Neural progenitor cell (in vitro differentiated cells): ENCODE measurements at regions not wholly inside any gene's neighbourhood (a gene's known extent, or its start where the extent isn't known, plus 50 kb on each side); places are given as distances from the start of the nearest gene placed in this dataset.

Experiments used
- DNase-seq: peaks from one replicate; pipeline ENCODE4 v3.0.0-alpha.2; 2016; ENCODE audit warnings: low spot score
- H2AFZ ChIP-seq: fragments of 200-600 bp; sonication (generic); replicated peaks from 2 replicates; pipeline ENCODE4 v1.6.1; 2016; ENCODE audit warnings: antibody characterized with exemption
- H3F3A ChIP-seq: fragments of 200-600 bp; sonication (generic); 2 replicates; pipeline ENCODE4 v1.6.1; 2016; ENCODE audit warnings: antibody characterized with exemption, low read depth
- H3K27ac ChIP-seq: fragments of 200-600 bp; sonication (generic); 2 replicates; pipeline ENCODE4 v1.5.1; 2016; ENCODE audit warnings: mild to moderate bottlenecking
- H3K27me3 ChIP-seq: fragments of 200-600 bp; sonication (generic); 2 replicates; pipeline ENCODE4 v1.6.1; 2016; ENCODE audit warnings: mild to moderate bottlenecking, moderate library complexity
- H3K36me3 ChIP-seq: fragments of 200-600 bp; sonication (generic); 2 replicates; pipeline ENCODE4 v1.5.1; 2016
- H3K4me1 ChIP-seq: fragments of 200-600 bp; sonication (generic); 2 replicates; pipeline ENCODE4 v1.6.1; 2016; ENCODE audit warnings: mixed run types
- H3K4me2 ChIP-seq: fragments of 200-600 bp; sonication (generic); 2 replicates; pipeline ENCODE4 v1.6.1; 2016
- H3K4me3 ChIP-seq: fragments of 200-600 bp; sonication (generic); 2 replicates; pipeline ENCODE4 v1.5.1; 2016
- H3K79me2 ChIP-seq: fragments of 200-600 bp; sonication (generic); 2 replicates; pipeline ENCODE4 v1.6.1; 2016; ENCODE audit warnings: low read depth
- H3K9ac ChIP-seq: fragments of 200-600 bp; sonication (generic); 2 replicates; pipeline ENCODE4 v1.6.1; 2016
- H3K9me3 ChIP-seq: fragments of 200-600 bp; sonication (generic); 2 replicates; pipeline ENCODE4 v1.5.1; 2016; ENCODE audit warnings: low read depth
- H4K20me1 ChIP-seq: fragments of 200-600 bp; sonication (generic); 2 replicates; pipeline ENCODE4 v1.6.1; 2016; ENCODE audit warnings: low read depth
- H3K27ac Mint-ChIP-seq: 3 replicates; pipeline ENCODE4 v1.8.0; 2021; ENCODE audit warnings: mixed read lengths
- H3K27me3 Mint-ChIP-seq: 2 replicates; pipeline ENCODE4 v1.8.0; 2022; ENCODE audit warnings: low read depth, mild to moderate bottlenecking, inconsistent platforms, moderate library complexity, mixed read lengths; ENCODE audit not compliant: insufficient read depth
- H3K36me3 Mint-ChIP-seq: 3 replicates; pipeline ENCODE4 v1.8.0; 2021; ENCODE audit warnings: mixed read lengths
- H3K4me1 Mint-ChIP-seq: 3 replicates; pipeline ENCODE4 v1.8.0; 2021; ENCODE audit warnings: mixed read lengths
- H3K4me3 Mint-ChIP-seq: 3 replicates; pipeline ENCODE4 v1.8.0; 2021; ENCODE audit warnings: mild to moderate bottlenecking, moderate library complexity, mixed read lengths
- H3K9me3 Mint-ChIP-seq: 3 replicates; pipeline ENCODE4 v1.8.0; 2020; ENCODE audit warnings: mixed read lengths
- EZH2 ChIP-seq: fragments of 200-600 bp; sonication (generic); IDR thresholded peaks from 2 replicates; pipeline ENCODE4 v1.6.1; 2017; ENCODE audit warnings: antibody characterized with exemption, mild to moderate bottlenecking, moderate library complexity
- EZH2phosphoT487 ChIP-seq: fragments of 200-600 bp; sonication (generic); IDR thresholded peaks from 2 replicates; pipeline ENCODE4 v1.6.1; 2017; ENCODE audit warnings: antibody characterized with exemption
- TF ChIP-seq, protein P1 (sequence below): fragments of 200-600 bp; sonication (generic); IDR thresholded peaks from 2 replicates; pipeline ENCODE4 v1.5.1; 2017; ENCODE audit warnings: antibody characterized with exemption, mild to moderate bottlenecking

DNA sequence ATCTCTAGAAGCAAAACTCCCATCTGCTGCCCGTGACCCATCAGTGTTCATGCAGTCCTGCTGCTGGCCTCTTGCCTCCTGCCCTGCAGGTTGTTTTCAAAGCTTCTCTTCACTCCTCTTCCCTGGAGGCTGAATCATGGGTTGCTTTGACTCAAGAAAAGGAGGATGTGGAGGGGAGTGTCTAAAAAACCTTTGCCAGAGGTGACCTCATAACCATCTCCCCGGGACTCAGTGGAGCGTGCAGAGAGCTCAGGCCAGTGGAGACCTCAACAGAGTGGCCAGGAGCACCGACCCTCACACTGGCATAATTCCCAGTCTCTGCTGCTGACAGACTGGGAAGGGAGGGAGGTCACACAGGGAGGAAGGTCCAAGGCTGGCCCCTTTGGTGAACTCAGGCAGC, 60.9 kb upstream of the ITGA11 start:
- no peaks in the 10 kb centered on the region for H4K20me1 ChIP-seq
- no peak overlapping the region for H3K4me3 ChIP-seq
- no peak overlapping the region for H2AFZ ChIP-seq
- no peaks in the 10 kb centered on the region for H3K9me3 ChIP-seq
- no peak overlapping the region for H3K4me2 ChIP-seq
- H3K4me1 ChIP-seq: no peaks in the 10 kb centered on the region
- H3K79me2 ChIP-seq: no peaks in the 10 kb centered on the region
- H3K9ac ChIP-seq: no peak overlapping the region
- no peaks in the 10 kb centered on the region for H3K9me3 Mint-ChIP-seq
- H3K27me3 ChIP-seq: no peaks in the 10 kb centered on the region
- TF ChIP-seq EZH2 (no peak), EZH2phosphoT487 (no peak)
- TF ChIP-seq, protein P1, sequence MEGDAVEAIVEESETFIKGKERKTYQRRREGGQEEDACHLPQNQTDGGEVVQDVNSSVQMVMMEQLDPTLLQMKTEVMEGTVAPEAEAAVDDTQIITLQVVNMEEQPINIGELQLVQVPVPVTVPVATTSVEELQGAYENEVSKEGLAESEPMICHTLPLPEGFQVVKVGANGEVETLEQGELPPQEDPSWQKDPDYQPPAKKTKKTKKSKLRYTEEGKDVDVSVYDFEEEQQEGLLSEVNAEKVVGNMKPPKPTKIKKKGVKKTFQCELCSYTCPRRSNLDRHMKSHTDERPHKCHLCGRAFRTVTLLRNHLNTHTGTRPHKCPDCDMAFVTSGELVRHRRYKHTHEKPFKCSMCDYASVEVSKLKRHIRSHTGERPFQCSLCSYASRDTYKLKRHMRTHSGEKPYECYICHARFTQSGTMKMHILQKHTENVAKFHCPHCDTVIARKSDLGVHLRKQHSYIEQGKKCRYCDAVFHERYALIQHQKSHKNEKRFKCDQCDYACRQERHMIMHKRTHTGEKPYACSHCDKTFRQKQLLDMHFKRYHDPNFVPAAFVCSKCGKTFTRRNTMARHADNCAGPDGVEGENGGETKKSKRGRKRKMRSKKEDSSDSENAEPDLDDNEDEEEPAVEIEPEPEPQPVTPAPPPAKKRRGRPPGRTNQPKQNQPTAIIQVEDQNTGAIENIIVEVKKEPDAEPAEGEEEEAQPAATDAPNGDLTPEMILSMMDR: no peak
- no peak overlapping the region for H3K27ac Mint-ChIP-seq
- DNase-seq: no peak
- H3K27me3 Mint-ChIP-seq: no peaks in the 10 kb centered on the region
- H3K36me3 ChIP-seq: no peaks in the 10 kb centered on the region
- no peak overlapping the region for H3K4me3 Mint-ChIP-seq
- no peak overlapping the region for H3K27ac ChIP-seq
- H3K4me1 Mint-ChIP-seq: no peaks in the 10 kb centered on the region
- no peaks in the 10 kb centered on the region for H3K36me3 Mint-ChIP-seq
- H3F3A ChIP-seq: no peaks in the 10 kb centered on the region

DNA sequence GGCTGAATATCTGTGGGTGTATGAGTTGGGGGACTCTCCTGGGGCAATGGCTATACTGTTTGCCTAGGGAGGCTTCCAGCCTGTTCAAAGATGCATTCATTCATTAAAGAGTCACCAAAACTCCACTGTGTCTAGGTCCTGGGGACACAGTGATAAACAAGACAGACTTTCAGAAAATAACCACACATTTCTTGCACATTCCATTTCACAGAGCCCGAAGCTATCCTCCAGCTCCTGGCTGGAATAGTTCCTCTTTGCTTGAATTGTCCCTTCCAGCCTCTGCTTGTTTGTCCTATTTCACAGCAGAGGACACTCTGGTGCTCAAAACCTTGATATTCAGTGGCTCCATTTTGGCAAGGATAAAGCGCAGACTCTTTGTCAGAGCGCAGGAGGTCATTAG, 61.7 kb upstream of the ITGA11 start:
- Histone ChIP-seq H2AFZ (no peak overlapping the region), H3K4me3 (no peak overlapping the region), H3K79me2 (no peaks in the 10 kb centered on the region), H3K4me2 (no peak overlapping the region), H3K27ac (no peak overlapping the region), H3K4me1 (no peaks in the 10 kb centered on the region), H3K9ac (no peak overlapping the region), H4K20me1 (no peaks in the 10 kb centered on the region), H3K9me3 (no peaks in the 10 kb centered on the region), H3F3A (no peaks in the 10 kb centered on the region), H3K27me3 (no peaks in the 10 kb centered on the region), H3K36me3 (no peaks in the 10 kb centered on the region)
- Mint-ChIP-seq H3K4me3 (no peak overlapping the region), H3K27ac (no peak overlapping the region), H3K36me3 (no peaks in the 10 kb centered on the region), H3K27me3 (no peaks in the 10 kb centered on the region), H3K4me1 (no peaks in the 10 kb centered on the region), H3K9me3 (no peaks in the 10 kb centered on the region)
- DNase-seq: no peak
- no peak for TF ChIP-seq EZH2phosphoT487
- TF ChIP-seq, protein P1: no peak
- no peak for TF ChIP-seq EZH2

DNA sequence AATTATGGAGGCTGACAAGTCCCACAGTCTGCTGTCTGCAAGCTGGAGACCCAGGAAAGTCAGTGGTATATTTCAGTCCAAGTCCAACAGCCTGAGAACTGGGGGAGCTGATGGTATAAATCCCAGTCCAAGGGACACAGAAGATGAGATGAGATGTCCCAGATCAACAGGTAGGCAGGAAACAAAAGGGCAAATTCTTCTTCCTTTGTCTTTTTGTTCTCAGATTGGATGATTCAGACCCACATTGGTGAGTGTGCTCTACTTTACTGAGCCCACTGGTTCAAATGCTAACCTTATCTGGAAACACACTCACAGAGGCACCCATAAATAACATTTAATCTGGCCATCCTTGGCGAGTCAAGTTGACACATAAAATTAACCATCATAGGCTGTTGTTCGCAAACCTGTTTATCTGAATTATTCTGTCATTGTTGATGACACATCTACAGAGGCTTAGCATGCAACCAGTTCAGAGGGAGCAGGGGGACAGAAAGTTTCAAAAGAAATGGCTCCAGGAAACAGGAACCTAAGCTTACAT, 62.7 kb upstream of the ITGA11 start:
- H3K4me2 ChIP-seq: no peak overlapping the region
- no peaks in the 10 kb centered on the region for H3F3A ChIP-seq
- H3K36me3 ChIP-seq: no peaks in the 10 kb centered on the region
- H3K4me3 ChIP-seq: no peak overlapping the region
- TF ChIP-seq EZH2 (no peak), EZH2phosphoT487 (no peak)
- TF ChIP-seq, protein P1: no peak
- H4K20me1 ChIP-seq: no peaks in the 10 kb centered on the region
- no peaks in the 10 kb centered on the region for H3K79me2 ChIP-seq
- no peaks in the 10 kb centered on the region for H3K9me3 ChIP-seq
- H3K27me3 ChIP-seq: no peaks in the 10 kb centered on the region
- no peak for DNase-seq
- Mint-ChIP-seq H3K27me3 (peaks cover 2% of the 10 kb centered on the region), H3K4me3 (no peak overlapping the region), H3K9me3 (no peaks in the 10 kb centered on the region), H3K4me1 (no peaks in the 10 kb centered on the region), H3K36me3 (no peaks in the 10 kb centered on the region), H3K27ac (no peak overlapping the region)
- no peak overlapping the region for H2AFZ ChIP-seq
- no peaks in the 10 kb centered on the region for H3K4me1 ChIP-seq
- H3K9ac ChIP-seq: no peak overlapping the region
- no peak overlapping the region for H3K27ac ChIP-seq
